ENCODE measurements at regions not wholly inside any gene's neighbourhood (a gene's known extent, or its start where the extent isn't known, plus 50 kb on each side); places are given as distances from the start of the nearest gene placed in this dataset.

GRCh38 chrX:131201986-131202385 is 87.1 kb downstream of the IGSF1 start (continued):
- TF ChIP-seq ZNF223 (tag by site-specific recombination; IDR thresholded peaks at IDR 0.05) (no peak), ZNF248 (tag by site-specific recombination; IDR thresholded peaks at IDR 0.05) (no peak), GLI2 (tag by site-specific recombination; IDR thresholded peaks at IDR 0.05; ENCODE audit: borderline replicate concordance, low read depth) (no peak), RBAK (tag by site-specific recombination; IDR thresholded peaks at IDR 0.05) (no peak), ZNF501 (tag by site-specific recombination; IDR thresholded peaks at IDR 0.05) (no peak), ZNF610 (tag by site-specific recombination; IDR thresholded peaks at IDR 0.05; ENCODE audit: borderline replicate concordance) (no peak), ZNF354C (tag by site-specific recombination; IDR thresholded peaks at IDR 0.05; ENCODE audit: borderline replicate concordance, low read depth) (no peak), OSR2 (tag by site-specific recombination; IDR thresholded peaks at IDR 0.05) (no peak), ZNF580 (tag by site-specific recombination; IDR thresholded peaks at IDR 0.05) (no peak), ZNF548 (tag by site-specific recombination; IDR thresholded peaks at IDR 0.05) (no peak), ZFP3 (tag by site-specific recombination; IDR thresholded peaks at IDR 0.05; ENCODE audit: low read depth) (no peak)

- H3K9me3 ChIP-seq (ENCODE audit: control insufficient read depth, insufficient read depth, low read depth, low read length): no peaks in the 10 kb centered on the region
- ChIA-PET CTCF (no interaction called here), POLR2A (no interaction called here)
- TF ChIP-seq ZNF513 (tag by site-specific recombination; IDR thresholded peaks at IDR 0.05) (no peak), ZNF626 (tag by site-specific recombination; IDR thresholded peaks at IDR 0.05) (no peak), ZBTB7A (tag by site-specific recombination; IDR thresholded peaks at IDR 0.05; ENCODE audit: low read depth) (no peak), ZNF639 (tag by site-specific recombination; IDR thresholded peaks at IDR 0.05) (no peak), YY2 (tag by site-specific recombination; IDR thresholded peaks at IDR 0.05) (no peak), ZNF658 (tag by site-specific recombination; IDR thresholded peaks at IDR 0.05) (no peak), ZNF518A (tag by site-specific recombination; conservative IDR thresholded peaks at IDR 0.05; ENCODE audit: low read depth) (no peak), ZNF37A (tag by site-specific recombination; IDR thresholded peaks at IDR 0.05) (no peak), ZNF561 (tag by site-specific recombination; IDR thresholded peaks at IDR 0.05; ENCODE audit: borderline replicate concordance) (no peak)
- H3K4me1 ChIP-seq (ENCODE audit: control insufficient read depth, insufficient read depth, low read length): no peaks in the 10 kb centered on the region
- H3K4me3 ChIP-seq (ENCODE audit: low read depth, low read length): no peak overlapping the region
- H3K27ac ChIP-seq (ENCODE audit: extremely low read depth, low read depth, low read length): no peak overlapping the region
- H3K36me3 ChIP-seq (ENCODE audit: control insufficient read depth in 2 of 2, insufficient read depth in 1 of 2, low read length in 2 of 2): no peaks in the 10 kb centered on the region
Measured at GRCh38 chrX:131199091-131199490, 90.0 kb downstream of the IGSF1 start.

All from HEK293 (cell line).